ENCODE measurements at regions not wholly inside any gene's neighbourhood (a gene's known extent, or its start where the extent isn't known, plus 50 kb on each side); places are given as distances from the start of the nearest gene placed in this dataset.
"Not testable (repeated sequence)": the region's sequence is repeated elsewhere in the genome, so short reads cannot be mapped to it uniquely, and the experiment has no call there.

- Histone ChIP-seq H3K9me3 (no peaks in the 10 kb centered on the region), H3K27me3 (no peaks in the 10 kb centered on the region), H3K36me3 (no peaks in the 10 kb centered on the region), H3K4me1 (no peaks in the 10 kb centered on the region), H3K4me3 (ENCODE audit: low read depth, low read length) (no peak overlapping the region)
- TF ChIP-seq CTCF (IDR thresholded peaks at IDR 0.05; ENCODE audit: low read depth, low read length): no peak
- no peak for DNase-seq
Measured at GRCh38 chr3:26273196-26273595, 349.4 kb upstream of the LRRC3B start.

GRCh38 chr3:26279091-26279490 lies 343.5 kb upstream of the LRRC3B start:
- no peaks in the 10 kb centered on the region for H3K27me3 ChIP-seq
- H3K4me3 ChIP-seq (ENCODE audit: low read depth, low read length): no peak overlapping the region
- no peaks in the 10 kb centered on the region for H3K4me1 ChIP-seq
- no peak for TF ChIP-seq CTCF (IDR thresholded peaks at IDR 0.05; ENCODE audit: low read depth, low read length)
- no peaks in the 10 kb centered on the region for H3K36me3 ChIP-seq
- no peak for DNase-seq
- no peaks in the 10 kb centered on the region for H3K9me3 ChIP-seq

- no peak for TF ChIP-seq CTCF (IDR thresholded peaks at IDR 0.05; ENCODE audit: low read depth, low read length)
- Histone ChIP-seq H3K4me1 (no peaks in the 10 kb centered on the region), H3K36me3 (no peaks in the 10 kb centered on the region), H3K9me3 (no peaks in the 10 kb centered on the region), H3K27me3 (no peaks in the 10 kb centered on the region), H3K4me3 (ENCODE audit: low read depth, low read length) (no peak overlapping the region)
- no peak for DNase-seq
Measured at GRCh38 chr3:26280517-26280916, 342.1 kb upstream of the LRRC3B start.

- Histone ChIP-seq H3K36me3 (no peaks in the 10 kb centered on the region), H3K9me3 (no peaks in the 10 kb centered on the region), H3K27me3 (no peaks in the 10 kb centered on the region), H3K4me3 (ENCODE audit: low read depth, low read length) (no peak overlapping the region), H3K4me1 (no peaks in the 10 kb centered on the region)
- no peak for DNase-seq
- no peak for TF ChIP-seq CTCF (IDR thresholded peaks at IDR 0.05; ENCODE audit: low read depth, low read length)
Measured at GRCh38 chr3:26281284-26281985, 341.1 kb upstream of the LRRC3B start.

GRCh38 chr3:26284503-26284902 lies 338.1 kb upstream of the LRRC3B start:
- H3K36me3 ChIP-seq; H3K4me3 ChIP-seq (ENCODE audit: low read depth, low read length); DNase-seq; H3K9me3 ChIP-seq; H3K27me3 ChIP-seq; H3K4me1 ChIP-seq: not testable (repeated sequence)

- DNase-seq: no peak
- H3K4me1 ChIP-seq: no peaks in the 10 kb centered on the region
- no peaks in the 10 kb centered on the region for H3K9me3 ChIP-seq
- H3K27me3 ChIP-seq: no peaks in the 10 kb centered on the region
- no peak for TF ChIP-seq CTCF (IDR thresholded peaks at IDR 0.05; ENCODE audit: low read depth, low read length)
- no peak overlapping the region for H3K4me3 ChIP-seq (ENCODE audit: low read depth, low read length)
- no peaks in the 10 kb centered on the region for H3K36me3 ChIP-seq
Measured at GRCh38 chr3:26291840-26292239, 330.7 kb upstream of the LRRC3B start.

All from BE2C (cell line).